ENCODE measurements at regions not wholly inside any gene's neighbourhood (a gene's known extent, or its start where the extent isn't known, plus 50 kb on each side); places are given as distances from the start of the nearest gene placed in this dataset.
A peak's percentile ranks its signal among the peaks of the same experiment; 100 is the strongest.
"Not testable (repeated sequence)": the region's sequence is repeated elsewhere in the genome, so short reads cannot be mapped to it uniquely, and the experiment has no call there.

DNA sequence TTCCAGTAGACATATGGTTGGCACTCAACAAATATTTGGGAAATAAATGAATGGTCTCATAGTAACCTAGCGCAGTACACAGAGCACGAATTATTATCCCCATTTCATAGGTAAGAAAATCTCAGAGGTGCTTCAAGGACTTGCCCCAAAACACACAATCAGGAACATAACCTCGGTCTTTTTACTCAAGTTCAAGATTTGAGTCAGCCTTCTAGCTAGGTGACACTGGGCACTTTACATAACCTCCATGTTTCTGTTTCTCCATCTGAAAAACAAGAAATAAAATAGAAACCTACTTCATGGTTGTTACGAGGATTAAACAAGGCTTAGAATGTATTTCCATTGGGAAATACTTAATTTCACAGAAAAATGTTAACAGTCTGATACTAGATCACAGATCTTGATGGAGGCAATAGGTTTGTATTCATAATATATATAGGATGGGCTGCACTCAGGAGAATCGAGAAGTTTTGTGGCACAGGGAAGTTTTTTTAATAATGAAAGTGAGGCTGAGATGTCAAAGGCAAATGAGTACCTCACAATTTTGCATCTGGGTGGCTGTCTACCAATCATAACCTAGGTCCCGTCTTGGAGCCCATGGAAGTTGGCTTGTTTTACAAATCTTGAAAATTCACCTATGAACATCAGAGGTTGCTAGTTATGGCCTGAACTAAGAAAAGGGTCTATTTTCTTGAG is 147.4 kb upstream of the ZC3H12C start:
- DNase-seq: no peak

DNA sequence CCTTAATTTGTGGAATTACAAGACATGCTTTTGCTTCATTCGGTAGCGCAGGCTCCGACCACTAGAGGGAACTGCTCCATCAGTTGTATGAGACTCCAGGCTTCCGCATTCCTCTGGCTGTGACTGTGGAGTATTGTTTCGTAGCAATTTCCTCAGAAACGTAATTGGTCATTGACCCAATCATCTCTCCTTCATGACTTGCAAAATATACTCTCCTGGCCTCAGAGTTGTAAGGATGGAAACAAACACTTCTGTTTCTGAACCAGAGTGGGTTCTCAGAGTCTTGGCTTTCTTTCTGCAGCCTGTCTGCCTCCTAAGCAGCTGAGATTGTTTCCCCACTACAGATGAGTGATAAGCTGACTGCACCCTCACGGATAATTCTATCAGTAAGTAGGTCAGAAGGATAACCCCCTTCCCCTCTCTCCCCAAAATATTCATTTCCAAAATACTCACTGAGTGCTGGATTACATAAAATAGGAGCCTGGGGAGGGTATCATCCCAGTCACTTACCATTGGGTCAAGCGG is 146.8 kb upstream of the ZC3H12C start:
- DNase-seq: peak; percentile 52

DNA sequence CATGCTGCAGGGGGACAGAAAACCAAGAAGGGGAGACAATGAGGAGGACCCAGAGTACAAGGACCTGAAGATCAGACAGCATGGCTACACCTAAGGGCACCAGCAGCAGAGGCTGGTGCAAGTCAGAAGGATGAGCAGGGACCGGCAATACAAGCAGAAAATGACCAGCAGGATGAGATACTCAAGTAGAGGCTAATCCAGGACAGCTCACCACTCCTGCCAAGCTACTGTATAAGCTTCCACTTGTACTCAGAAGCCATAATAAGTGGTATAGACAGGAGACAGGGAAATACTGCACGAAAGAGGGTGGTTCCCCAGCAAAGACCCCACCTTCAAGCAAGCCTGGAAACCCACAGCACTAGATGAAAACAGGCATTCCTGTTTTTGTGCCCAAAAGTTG is 138.7 kb upstream of the ZC3H12C start:
- DNase-seq: no peak

DNA sequence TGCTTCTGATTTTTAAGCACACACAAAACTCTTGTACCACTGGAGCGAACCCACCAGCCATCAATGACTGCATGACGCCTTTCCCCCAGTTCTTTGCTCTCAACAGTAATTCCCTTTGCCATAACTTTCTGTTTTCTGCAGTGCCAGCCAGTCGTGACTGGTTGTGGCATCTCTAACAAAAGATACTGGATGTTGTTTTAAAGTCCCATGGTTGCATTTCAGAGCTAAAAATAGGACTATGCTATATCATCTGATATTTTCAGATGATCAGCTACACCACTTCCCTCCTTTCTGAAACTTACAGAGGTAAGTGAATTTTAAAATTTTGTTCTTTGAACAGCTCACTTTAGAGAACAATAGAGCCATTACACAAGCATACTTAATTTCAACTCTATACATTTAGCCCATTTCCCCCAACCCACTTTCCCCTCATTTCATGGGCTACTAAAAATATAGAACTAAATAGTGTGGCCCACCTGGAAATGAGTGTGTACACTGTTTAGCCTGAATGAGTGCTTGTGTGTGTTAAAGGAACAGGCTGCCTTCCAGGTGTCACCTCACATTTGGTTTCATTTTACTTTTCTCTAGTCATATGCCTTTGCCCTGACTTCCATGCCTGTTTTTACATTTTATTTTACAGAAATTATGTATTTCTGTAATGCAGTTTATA is 136.9 kb upstream of the ZC3H12C start:
- DNase-seq: no peak

DNA sequence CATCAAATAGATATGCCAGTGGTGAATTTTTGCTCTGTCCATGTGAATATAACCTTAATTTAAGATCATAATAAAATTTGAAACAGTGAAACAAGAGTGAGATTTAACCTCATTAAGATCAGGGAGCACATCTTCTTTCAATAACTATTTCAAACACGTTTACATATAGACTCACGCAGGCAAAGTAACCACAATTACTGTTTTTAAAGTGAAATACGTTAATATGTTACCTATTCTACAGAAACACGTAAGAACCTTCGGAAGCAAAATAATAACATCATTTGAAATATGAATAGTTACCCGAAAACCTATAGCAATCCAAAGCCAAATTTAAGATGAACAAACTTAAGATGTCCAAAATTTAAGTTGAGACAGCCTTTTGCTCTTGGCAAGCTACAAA is 136.2 kb upstream of the ZC3H12C start:
- no peak for DNase-seq

DNA sequence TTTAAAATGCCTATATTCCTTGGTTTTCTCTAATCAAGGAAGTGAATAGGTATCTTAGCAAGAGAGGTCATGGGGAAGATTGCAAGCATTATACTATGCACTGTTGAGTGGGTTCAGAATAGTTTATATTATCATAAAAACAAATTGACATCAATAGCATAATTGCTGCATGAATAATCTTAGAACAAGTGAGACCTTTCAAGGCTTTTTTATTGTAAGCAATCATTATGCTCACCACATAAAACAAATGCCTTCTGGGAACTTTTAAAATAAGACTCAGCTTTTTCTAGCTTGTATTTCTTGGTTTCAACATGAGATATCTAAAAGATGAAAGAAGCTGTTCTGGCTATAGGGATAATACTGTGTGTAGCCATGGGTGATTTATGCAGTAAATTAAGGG is 135.6 kb upstream of the ZC3H12C start:
- DNase-seq: no peak

DNA sequence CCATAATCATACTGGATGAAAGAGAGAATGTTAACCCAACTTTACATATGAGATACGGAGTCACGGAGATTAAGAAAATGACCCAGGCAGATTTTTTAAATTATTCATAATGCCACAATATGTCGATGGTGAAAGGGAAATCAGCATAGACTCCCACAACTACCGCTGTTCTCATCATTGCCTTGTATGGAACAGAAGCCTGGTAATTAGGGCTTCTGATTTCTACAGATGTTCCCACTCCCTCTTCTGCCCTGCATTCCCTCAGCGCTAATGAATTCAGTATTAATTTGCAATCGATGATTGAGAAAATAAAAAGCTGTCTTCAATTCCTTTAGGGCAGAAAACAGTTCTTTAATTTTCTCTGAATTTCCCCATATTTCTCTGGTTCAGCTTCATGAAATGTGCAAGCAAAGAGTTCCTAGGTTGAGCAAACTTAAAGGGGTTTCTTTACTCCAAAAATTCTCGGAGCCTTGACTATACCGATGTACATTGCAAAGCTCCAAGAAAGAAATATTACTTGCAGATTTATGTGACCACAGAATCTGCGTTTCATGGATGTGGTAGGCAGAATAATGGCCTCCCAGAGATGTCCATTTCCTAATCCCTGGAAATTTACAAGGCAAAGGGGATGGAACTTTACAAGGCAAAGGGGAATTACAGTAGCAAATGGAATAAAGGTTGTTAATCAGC is 134.9 kb upstream of the ZC3H12C start:
- no peak for DNase-seq

DNA sequence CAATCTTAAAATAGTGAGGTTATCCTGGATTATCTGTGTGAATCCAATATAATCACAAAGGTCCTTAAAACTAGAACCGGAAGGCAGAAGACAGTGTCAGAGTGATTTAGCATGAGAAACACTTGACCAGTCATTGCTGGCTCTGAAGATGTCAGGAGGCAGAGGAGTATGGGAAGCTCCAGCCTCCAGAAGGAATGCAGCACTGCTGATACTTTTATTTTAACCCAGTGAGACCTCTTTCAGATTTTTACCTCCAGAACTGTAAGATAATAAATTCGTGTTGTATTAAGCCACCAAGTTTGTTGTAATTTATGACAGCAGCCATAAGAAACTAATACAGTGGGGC is 134.4 kb upstream of the ZC3H12C start:
- no peak for DNase-seq

DNA sequence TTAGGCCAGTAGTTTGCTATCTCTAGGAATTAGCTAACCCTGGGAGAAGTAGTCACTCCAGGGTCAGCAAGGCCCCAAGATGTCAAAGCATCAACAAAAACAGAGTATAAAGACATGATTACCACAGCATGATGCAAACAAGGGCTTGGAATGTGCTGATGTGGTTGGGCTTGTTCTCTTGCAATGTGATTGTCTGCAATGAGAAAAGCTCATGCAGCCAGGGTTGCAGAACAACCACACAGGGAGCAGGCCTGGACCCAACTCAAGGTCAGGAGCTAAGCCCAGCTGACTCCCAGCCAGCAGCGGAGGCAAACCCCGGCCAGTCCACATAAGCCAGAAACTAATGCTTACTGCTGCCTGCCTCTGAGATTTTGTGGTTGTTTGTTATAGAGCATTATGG is 132.4 kb upstream of the ZC3H12C start:
- DNase-seq: no peak

DNA sequence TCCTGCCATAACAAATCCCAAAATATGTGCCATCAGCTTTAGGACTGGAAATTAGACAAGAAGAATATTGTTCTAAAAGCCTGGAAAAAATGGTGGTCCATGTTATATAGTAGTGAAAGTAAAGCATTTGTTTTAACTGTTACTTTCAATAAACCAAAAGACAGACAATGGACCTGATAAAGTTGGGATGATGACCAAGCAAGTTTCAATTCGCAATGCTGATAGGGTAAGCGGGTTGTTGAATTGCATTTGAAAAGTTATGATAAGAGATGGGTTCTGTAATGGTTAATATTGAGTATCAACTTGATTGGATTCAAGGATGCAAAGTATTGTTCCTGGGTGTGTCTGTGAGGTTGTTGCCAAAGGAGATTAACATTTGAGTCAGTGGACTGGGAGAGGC is 131.9 kb upstream of the ZC3H12C start:
- DNase-seq: no peak

DNA sequence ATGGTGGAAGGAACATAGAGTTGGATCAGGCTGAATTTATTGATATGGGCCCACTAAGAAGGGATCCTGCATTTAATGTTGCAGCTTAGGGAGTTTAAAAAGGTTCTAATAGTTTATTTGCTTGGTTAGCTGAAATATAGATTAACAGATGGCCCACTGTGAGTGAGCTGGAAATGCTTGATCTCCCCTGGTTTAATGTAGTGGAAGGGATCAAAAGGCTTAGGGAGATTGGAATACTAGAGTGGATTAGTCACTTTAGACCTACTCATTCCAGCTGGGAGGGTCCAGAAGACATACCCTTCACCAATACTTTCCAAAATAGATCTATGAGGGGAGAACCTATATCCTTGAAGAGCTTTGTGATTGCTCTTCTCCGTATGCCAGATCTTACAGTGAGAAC is 130.1 kb upstream of the ZC3H12C start:
- no peak for DNase-seq

DNA sequence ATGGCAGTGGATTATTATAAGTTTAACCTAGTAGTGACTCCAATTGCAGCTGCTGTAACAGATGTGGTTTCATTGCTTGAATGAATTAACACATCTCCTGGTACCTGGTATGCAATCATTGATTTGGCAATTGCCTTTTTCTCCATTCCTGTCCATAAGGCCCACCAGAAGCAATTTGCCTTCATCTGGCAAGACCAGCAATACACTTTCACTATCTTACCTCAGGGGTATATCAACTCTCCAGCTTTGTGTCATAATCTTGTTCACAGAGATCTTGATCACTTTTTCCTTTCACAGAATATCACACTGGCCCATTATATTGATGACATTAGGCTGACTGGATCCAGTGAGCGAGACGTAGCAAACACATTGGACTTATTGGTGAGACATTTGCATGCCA is 128.7 kb upstream of the ZC3H12C start:
- no peak for DNase-seq

DNA sequence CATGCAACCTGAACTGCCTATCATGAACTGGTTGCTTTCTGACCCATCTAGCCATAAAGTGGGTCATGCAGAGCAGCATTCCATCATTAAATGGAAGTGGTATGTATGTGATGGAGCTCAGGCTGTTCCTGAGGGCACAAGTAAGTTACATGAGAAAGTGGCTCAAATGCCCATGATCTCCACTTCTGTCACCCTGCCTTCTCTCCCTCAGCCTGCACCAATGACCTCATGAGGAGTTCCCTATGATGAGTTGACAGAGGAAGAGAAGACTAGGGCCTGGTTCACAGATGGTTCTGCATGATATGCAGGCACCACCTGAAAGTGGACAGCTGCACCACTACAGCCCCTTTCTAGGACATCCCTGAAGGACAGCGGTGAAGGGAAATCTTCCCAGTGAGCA is 127.7 kb upstream of the ZC3H12C start:
- not testable (repeated sequence) for DNase-seq

DNA sequence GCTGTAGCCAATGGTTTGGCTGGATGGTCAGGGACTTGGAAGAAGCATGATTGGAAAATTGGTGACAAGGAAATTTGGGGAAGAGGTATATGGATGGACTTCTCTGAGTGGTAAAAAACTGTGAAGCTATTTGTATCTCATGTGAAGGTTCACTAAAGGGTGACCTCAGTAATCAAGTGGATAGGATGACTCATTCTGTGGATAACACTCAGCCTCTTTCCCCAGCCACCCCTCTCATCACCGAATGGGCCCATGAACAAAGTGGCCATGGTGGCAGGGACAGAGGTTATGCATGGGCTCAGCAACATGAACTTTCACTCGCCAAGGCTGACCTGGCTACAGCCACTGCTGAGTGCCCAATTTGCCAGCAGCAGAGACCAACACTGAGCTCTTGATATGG is 127.3 kb upstream of the ZC3H12C start:
- not testable (repeated sequence) for DNase-seq

DNA sequence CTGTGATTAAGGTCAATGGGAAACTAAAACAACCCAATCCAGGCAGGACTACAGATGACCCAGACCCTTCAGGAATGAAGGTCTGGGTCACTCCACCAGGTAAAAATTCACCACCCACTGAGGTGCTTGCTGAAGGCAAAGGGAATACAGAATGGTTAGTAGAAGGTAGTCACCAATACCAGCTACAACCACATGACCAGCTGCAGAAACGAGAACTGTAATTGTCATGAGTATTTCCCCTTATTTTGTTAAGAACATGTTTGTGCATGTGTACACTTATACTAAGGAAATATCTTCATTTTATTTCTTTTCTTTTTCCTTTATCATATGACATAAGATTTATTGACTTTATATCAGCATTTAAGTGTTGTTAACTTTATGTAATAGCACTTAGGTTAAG is 126.1 kb upstream of the ZC3H12C start:
- DNase-seq: not testable (repeated sequence)

DNA sequence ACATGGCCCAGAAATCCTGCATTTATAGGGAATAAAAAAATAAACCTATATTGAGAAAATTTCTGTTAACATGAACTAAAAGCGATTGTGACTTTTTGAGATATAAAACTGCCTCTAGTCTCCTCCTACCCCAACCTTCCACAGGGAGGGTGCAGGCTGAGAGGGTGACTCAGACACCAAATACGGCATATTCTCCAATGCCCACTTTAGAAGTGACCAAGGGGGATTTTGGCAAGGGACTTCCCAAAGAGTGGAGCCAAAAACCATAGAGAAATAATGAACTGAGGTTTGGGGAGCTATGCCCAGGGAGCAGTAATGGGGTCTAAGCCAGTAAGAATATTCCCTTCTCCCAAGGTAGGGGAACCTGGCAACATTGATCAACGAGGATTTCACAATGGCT is 124.9 kb upstream of the ZC3H12C start:
- no peak for DNase-seq

DNA sequence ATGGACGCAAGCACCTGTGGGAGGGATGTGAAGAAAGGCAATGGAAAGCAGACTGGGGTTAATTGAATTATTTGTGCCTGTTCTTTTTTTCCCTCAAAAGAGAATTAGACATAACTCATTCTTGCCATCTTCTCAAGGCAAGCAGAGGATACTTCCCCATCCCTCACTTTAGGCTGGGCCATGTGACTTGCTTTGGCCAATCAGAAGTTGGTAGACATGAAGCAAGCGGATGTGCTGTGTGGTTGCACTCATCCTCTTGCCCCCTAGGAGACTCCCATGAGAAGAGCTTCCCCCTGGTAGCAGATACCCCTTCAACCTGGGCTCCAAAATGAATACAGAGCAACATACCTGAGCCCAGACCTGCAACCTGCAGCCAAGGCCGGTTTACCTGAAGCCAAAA is 124.4 kb upstream of the ZC3H12C start:
- no peak for DNase-seq

DNA sequence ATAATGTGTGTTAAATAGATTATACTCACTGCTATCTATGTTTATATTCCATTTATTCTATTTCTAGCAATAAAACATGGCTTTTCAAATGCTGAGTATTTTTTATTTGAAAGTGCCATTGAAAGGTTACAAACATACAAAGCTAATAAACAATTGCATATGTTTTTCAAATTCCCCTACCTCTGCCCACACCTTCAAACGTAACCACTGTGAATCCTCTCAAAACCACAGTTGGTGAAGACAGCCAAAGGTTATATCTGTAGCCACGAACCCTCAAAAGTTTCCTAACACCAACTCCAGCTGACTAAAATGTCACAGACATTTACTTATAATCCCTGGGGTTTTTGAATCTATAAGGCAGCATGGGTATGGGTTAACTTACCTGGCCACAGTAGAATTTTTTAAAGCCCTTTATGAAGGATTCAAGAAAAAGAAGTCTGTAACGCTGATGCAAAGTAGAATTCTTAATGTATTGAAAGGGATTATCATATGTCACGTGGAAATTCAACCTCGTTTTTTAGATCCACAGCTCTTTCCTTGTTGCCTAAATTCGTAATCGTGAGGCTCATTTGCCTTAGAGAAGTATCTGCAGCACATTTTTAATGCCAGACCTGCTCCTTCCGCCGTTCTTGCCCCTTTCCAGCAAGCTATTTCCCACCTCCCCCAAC is 122.5 kb upstream of the ZC3H12C start:
- DNase-seq: no peak

DNA sequence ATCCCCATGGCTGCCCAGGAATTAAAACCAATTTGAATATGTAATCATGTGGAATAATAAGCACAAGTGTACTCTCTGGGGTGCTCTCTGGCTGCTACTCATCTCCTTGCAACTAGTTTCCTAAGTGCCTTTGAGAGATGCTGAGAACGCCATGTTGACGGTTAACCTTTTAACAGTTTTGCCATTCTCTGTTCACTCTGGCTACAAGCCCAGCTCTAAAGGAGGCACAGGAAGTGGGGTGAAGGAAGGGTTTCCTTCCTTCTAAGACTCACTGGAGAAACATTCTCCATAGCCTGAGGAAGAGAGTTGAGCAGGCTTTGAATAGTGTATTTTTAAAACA is 122.0 kb upstream of the ZC3H12C start:
- no peak for DNase-seq

DNA sequence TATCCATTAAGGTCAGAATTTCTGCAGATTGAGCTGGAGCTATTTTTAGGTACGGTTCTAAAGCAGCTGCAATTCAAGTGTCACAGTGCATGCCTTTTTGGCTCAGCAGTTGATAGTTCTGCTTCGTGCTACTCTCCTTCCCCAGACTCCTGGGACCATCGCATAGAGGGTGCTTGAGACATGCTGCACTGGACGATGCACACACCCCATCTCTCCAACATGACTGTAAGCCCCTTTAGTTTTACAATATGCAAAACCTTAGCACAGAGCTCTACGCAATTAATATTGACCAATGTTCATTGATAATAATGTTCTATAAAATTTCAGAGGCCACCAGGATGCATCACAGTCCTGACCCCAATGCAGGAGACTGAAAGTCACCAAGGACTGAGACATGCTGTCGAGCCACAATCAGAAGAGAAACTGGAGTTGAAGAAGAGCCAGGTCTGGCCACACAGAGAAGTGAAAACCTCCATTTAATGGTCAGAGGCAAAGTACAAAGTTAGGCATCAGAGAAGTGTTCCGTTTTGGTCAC is 120.9 kb upstream of the ZC3H12C start:
- no peak for DNase-seq

DNA sequence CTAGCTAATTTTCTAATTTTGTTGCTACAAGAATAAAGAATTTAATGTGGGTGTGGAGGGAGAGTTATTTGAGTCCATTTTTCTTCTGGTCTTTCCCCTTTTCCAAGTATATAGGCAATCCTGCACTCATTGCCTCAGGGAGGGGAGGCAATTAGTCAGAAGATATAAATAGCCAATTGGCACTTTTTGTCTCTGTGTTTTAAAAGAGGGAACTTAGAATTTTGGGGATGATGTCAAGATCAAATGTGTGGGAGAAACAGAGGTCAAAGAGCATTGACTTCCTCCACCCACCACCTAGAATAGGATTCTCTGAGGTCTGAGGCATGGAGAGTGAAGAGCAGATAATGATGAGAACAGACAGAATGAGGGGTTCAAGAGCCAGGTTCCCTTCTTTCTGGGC is 120.3 kb upstream of the ZC3H12C start:
- DNase-seq: no peak

DNA sequence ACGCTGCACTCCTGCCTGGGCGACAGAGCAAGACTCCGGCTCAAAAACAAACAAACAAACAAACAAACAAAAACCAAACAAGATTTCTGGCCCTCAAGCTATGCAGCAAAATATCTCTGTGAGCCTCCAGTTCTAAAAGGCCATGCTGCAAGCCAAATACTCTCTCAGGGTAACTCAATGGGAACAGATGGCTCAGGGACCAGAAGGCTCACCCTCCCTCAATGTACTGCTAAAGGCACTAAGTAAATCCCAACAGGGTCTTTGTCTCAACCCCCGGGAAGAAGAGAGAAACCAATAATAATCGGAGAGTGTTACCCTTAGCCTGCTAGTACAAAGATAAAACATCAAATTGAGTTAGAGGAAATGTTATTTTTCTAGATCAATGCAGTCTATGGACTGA is 119.7 kb upstream of the ZC3H12C start:
- no peak for DNase-seq

DNA sequence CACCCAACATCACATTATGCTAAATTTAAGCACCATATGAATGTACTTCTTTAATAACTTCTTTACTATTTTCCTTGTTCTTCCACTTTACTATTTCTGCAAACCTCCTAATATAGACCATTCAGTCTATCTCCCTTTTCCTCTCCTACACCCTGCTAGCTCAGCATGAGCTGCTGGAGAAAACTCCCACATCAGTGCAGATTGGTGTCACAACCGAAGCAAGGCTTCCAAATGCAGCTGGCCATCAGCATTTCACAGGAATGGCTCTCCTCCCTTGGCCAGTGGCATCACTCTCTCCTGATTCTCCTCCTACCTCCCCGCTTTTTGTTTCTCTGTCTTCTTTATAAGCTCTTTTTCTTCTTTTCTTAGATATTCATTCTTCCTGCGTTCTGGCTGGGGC is 118.7 kb upstream of the ZC3H12C start:
- no peak for DNase-seq

DNA sequence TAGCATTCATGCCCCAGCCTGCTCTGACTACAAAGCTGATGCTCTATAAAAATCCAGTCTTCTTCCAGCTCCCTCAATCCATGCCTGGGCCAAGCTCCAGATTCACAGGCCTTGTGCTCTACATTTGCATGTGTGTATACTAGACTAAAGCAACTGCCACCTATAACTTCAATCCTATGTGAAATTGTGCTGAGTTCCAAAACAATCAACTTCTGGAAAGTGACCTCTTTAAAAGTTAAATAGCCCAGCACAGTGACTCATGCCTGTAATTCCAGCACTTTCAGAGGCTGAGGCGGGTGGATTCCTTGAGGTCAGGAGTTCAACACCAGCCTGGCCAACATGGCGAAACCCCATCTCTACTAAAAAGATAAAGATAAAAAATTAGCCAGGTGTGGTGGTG is 114.3 kb upstream of the ZC3H12C start:
- no peak for DNase-seq

Measured in stimulated activated CD4-positive, alpha-beta T cell treated with anti-CD3 and anti-CD28 coated beads, Interleukin-4, amount 100 ng/mL, for 1 hour (primary cell).